ENCODE measurements at regions not wholly inside any gene's neighbourhood (a gene's known extent, or its start where the extent isn't known, plus 50 kb on each side); places are given as distances from the start of the nearest gene placed in this dataset.

DNA sequence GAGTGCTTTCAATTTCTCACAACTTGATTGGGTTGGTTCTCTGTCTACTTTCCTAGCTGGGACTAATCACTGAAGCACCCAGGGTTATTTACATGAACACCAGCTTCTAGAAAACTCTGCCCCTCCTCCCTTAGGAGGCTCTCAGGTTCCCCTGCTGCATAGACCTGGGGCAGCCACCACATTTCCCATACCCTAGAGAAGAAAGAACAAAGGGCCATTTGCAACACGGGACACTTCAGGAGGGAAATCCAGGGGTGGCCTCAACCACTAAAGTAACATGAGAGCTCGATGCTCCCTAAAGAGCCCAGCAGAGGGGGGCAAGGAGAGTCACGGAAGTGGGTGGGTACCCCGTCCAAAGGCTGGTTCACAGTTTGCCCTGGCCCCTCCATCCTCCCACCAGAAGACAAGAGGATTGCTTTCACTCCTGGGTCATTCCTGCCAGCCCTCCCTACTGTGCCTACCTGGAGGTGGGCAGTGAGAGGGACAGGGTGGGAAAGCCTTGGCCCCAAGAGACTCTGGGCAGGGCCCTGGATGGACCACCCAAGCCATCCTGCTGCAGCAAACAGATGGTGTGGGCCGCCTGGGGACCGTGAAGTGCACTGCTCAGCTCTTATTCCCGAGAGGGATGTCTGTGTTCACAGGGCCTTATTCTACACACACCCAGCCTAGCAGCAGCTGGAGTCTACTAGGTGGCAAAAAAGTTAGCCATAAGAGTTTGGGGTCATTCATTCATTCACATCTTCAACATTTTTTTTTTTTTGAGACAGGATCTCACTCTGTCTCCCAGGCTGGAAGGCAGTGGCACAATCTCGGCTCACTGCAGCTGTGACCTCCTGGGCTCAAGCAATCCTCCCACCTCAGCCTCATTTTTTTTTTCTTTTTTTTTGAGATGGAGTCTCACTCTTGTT, 392.1 kb downstream of the SOX9 start:
- DNase-seq (ENCODE audit: extremely low read depth, low read depth), result no peak

DNA sequence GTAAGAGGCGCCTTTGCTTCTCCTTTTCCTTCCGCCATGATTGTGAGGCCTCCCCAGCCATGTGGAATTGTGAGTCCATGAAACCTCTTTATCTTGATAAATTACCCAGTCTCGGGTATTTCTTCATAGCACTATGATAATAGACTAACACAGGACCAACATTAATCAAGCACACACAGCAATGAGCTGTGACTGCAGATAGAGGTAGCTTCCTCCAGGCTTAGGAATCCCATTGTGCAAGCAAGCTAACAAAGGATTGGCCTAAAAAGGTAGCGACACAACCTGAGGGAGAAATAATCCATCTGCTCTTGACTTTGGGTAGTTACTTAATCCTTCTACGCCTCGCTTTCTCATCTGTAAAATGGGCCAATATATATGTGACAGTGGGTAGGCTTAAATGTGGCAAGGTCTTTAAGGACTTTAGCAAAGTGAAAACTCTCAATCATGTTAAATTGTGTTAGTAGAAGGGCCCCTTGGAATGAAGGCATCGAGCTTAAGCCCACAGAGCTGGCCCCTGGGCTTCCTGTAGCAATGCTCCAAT, 393.6 kb downstream of the SOX9 start:
- DNase-seq (ENCODE audit: extremely low read depth, low read depth), result no peak

DNA sequence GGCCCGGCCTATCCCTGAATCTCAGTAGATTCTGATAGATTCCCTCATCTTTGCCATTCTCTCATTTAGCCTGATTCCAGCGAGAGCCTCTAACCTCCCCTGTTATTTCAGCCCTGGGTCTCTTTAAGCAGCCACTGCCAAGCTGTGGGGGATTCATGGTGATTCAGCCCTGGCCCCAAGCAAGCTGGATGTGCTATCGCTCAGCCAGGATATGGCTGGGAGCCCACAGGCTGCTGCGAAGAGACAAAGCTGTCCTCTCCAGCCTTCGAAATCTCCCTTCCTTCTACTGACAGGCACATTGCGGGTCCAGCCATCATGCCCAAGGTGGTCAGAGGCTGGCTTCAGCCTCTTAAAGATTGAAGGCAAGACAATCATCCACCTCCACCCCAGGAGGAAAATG, 394.1 kb downstream of the SOX9 start:
- no peak for DNase-seq (ENCODE audit: extremely low read depth, low read depth)

DNA sequence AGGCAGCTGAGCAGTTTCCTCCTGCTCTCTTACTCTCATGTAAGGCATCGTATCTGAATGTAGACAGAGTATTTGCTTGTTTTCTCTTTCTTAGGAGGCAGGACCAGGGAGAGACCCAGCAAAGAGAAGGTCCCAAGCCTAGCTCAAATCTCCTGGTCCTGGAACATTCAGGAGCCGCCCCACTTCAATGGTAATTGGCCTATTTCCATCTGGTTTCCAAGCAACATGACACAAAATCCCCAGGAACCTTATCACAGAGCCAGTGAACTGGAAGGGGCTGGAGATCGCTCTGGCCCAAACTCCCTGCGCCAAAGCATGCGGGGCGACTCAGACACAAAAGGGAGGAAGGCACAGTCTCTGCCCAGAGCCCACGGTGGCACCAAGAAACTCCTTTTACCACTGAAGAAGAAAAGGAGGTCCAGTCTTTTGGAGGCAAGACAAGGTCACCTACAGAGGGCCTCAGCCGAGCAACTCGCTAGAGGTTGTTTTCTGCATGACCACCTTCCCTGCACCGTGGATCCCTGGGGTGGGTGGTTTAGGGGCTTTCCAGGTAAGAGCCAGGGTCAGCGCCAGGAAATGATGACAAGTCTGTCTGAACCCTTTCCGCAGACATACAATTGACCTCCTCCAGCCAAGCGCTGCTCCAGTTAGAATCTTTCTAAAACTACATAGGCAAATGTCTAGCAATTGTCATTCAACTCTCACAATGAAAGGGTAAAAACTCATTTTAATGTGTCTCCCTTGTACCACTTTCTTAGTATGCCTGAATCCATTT, 394.7 kb downstream of the SOX9 start:
- DNase-seq (ENCODE audit: extremely low read depth, low read depth), result no peak

DNA sequence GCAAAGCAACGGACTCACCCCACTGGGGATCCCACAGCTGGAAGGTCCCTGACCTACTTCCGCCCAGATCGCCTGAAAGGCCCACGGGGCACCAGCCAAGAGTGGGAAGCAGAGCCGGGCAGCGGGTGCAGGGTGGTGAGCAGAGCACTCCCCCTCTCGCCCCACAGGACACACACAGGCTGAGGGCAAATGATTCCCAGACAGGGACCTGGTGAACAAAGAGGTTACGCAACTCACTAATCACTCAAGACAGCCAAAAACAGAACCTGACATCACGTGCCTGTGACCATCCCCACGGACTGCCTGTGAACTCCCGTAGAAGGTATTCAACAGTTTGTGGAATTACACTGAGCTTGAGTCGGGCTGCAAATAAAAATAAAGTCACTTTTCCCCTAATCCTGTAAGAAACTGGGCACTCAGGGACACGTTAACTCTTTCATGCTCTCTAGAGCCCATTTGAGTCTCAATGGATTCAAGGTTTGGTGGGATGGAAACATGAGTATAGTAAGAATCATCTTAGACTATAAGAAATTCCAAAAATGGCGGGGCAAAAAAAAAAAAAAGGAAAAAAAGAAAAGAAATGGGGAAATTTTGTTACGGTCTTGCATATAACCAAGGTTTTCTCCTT, 396.1 kb downstream of the SOX9 start:
- DNase-seq (ENCODE audit: extremely low read depth, low read depth), result no peak

DNA sequence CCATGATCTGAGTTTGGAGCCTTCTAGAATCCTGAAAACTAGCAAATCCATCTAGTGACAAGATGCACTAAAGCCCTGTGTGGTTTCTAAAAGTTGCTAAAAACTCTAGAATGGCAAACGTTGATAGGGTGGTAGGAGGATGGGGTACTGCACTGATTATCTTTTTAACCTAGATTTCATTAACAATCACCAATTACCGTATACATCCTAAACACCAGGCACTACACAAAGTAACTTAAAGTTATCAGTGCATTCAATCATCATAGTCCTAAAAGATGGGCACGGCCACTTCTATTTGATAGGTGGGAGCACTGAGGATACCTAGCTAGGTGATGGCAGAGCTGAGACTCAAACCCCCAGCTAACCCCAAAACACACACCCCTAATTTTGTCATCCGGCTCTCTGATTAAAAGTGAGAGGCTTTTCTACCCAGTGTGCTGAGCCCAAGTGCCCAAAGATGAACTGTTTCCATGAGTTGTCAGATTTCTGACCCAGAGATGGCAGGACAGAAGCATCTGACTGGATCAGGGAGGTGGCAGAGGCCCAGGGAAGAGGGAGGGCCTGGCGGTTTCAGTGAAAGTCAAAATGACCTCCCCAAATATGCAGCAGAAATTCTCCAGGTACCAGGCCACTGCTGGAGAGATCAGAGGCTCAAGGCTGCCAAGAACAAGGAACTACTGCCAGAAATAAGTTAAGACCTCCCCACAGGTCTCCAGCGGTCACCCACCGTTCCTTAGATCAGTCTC, 396.8 kb downstream of the SOX9 start:
- no peak for DNase-seq (ENCODE audit: extremely low read depth, low read depth)

DNA sequence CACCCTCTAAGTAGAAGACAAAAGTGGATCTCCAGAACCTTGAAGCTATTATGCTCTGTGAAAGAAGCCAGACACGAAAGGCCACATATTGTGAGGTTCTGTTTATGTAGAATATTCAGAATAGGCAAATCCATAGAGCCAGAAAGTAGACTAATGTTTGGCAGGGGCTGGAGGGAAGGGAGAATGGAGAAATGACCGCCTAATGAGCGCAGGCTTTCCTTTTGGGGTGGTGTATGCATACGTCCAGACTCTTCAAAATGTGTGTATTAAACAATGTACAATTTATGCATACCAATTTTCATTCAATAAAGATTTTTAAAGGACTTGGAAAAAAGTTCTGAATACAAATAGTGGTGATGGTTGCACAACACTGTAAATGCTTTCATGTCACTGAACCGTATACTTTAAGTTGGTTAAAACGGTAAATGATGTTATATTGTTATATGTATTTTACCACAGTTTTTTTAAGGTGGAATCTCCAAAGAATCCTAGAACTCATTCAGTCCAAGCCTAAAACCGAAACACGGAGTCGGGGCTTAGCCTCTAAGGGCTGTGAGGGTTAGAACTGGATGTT, 397.4 kb downstream of the SOX9 start:
- no peak for DNase-seq (ENCODE audit: extremely low read depth, low read depth)

DNA sequence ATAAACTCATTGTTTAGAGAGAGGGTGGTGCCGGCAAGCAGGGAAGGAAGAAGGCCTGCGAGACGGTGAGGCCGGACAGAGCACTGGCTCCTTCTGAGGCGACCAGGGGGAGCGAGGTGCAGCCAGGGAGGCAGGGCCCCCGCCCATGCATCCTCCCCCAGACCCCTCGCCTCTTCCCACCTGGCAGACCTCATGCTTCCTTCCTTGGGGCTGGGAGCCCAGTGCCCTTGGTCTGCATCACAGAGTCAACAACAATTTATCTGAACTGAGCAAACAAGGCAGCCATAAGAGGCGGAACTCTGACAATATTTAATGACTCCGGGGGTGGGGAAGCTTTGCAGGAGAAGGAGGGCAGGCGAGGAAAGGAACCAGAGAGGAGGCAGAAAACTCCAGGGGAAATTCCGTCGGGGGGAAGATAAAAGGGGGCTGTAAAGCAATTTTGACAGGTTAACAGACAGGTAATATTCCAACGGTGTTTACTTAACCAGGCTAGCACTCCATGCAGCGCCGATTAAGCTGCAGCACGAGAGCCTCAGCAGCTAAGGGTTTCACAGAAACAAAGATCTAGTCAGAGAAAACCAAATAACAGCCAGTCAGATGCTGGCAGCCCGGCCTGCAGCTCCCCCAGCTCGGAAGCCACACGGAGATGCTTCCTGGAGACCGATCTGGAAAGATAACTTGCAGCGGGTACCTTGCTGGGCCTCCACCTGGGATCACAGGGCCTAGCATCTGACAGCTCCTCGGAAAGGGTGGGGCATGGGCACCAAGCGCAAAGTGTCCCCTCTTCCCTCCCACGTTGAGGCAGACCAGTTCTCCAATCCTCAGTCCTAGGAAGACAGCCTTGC, 398.2 kb downstream of the SOX9 start:
- DNase-seq (ENCODE audit: extremely low read depth, low read depth), result no peak

DNA sequence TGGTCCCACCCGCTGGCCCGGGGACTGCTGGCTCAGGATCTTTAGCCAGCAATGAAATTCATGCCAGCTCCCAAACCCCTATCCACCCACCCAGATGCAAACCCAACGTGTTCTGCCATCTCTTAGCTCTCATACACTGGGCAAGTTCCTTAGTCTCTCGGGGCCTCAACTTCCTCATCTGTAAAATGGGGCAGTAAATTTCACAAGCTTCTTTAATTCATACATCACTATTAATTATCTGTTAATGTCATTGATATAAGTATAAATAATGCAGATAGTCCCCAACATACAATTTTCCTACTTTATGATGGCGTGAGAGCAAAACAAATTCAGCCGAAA, 398.7 kb downstream of the SOX9 start:
- no peak for DNase-seq (ENCODE audit: extremely low read depth, low read depth)

DNA sequence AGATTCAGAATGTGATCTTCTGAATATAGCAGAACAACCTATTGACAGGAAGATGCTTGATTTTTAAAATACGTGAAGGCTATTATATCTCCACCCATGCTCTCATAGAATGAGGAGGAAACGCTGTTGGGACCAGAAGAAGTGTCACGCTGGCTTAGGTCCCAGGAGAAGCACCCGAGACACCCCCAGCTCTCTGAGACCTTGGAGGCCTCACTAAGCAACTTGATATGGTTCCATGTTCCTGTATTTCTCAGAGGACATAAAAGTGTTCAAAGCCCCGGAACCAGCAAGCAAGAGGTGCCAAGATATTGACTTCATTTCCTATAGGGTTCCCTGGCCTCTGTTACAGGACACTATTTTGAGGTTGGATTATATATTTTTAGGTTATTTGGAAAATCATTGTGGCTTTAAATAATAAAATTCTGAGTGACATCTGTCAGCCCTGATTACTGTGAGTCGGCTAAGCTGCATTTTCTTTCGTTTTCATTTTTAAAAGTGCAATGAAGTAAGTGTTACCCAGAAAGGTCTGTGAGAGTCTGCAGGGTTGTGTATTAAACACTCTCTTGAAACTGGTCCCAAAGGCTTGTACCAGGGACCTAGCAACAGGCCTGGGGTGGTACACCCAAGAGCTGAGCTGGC, 400.0 kb downstream of the SOX9 start:
- DNase-seq (ENCODE audit: extremely low read depth, low read depth), result no peak

DNA sequence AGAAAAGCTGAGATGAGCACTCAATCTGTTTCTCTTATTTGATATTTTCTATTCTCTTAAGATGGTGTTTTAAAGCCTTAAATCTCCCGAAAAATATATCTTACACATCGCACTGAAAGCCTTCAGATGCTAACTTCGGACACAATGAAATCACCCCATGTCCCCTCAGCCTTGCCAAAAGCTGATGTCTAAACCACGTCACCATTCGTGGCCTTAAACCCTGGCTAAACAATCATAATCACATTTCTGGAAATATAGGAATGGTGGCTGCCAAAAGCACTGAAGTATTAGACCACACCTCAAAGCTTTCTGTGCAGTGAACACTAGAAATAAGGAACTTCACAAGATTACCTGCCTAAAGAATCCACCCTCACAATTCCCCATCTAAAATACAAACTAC, 402.7 kb downstream of the SOX9 start:
- DNase-seq (ENCODE audit: extremely low read depth, low read depth), result no peak

DNA sequence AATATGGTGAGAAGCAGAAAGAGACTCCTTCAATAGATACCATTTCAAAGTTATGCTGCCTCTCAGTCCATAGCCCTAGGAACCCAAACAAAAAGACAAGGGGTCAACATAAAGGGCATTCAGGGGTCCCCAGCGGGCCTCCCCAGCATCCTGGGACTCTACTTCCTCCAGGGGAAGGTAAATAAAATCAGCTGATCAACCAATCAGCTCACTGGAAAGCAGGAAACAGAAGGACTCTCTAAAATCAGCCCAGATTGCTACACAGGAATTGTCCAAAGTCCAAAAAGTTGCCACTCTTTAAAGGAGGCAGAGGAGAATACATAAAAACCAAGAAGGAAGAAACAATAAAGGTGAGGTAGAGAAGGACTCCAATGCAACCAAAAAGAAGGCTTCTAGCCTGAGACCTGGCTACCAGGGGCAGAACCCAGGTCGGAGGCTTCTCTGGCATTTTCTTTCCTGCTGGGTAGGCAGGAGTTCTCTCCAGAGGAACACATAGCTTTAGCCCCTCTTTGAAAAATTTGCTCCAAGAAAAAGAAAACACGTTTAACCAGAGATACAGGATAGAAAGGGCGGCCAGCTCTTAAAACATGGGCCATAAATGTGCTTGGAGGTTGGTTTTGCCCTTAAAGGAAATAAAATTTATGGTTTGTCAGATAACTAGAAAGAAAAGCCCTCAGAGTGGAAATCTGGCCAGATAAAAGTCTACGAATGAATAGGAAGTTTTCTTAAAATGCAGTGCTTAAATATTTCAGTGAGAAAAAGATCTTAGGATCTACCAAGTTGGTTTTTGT, 404.6 kb downstream of the SOX9 start:
- DNase-seq (ENCODE audit: extremely low read depth, low read depth), result no peak

DNA sequence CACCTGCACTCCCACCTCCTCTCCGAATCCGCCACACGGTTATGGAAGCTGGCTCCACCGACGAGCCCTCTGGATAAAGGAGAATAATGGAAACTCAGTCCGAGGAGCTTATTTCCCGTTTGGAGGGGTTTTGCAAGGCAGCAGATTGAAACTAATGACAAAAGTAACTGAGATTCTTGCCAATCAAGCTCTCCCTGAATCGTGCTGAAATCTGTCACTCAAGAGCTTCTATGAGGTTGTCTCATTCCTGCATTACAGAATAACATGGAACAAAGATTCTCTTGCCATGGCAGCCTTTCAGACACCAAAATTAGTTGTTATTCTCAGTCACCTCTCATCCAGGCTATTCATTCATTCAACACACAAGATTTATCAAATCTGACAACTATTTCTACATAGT, 405.9 kb downstream of the SOX9 start:
- no peak for DNase-seq (ENCODE audit: extremely low read depth, low read depth)

DNA sequence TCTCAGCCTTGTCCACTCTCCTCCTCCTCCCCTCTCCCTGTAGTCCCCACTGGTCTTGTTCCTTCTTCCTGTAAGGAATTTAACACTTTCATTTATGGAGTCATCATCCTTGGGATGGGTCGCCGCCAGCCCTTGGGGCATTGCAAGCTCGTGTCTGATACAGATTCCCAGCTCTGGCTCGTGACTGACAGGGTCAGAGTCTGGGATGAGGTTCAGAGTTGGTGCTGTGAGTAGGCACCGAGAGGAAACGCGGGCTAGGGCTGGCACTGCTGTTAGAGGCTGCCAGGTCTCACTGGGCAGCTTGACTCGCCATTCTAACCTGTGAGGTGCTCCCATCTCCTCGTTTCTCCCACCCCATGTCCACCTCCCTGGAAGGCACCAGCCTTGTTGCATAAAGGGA, 407.0 kb downstream of the SOX9 start:
- no peak for DNase-seq (ENCODE audit: extremely low read depth, low read depth)

DNA sequence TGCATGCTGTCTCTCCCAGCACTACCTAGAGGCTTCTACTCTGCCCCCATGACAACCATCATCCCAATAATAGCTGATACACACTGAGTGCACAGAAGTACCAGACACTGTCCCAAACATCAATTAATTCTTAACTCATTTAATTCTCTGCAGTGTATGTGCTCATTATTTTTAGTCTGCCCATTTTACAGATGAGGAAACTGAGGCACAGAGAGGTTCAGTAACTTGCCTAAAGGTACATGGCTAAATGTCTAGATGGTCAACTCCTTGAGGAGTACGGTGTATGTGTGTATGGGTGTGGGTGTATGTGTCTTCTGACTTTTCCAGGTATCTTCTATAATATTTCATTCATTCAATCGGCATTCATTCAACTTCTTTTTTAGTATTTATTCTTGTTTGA, 407.9 kb downstream of the SOX9 start:
- DNase-seq (ENCODE audit: extremely low read depth, low read depth), result no peak

DNA sequence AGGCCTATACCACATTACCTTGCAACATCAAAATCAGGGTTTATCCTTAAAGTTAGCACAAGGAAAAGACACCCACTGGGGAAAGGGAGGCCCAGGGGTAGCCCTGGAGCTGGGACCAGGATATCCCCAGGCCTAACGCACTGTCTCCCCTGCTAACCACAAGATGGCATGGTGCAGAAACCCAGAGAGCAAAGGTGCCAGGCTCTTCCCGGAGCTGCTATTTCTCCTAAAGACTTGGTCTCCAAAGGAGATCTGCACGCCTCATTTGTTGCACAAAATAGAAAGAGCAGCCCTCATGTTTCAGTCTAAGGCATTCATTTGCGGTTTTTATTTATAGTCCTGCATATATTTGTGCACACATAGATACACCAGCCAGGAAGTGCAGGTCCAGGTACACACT, 408.6 kb downstream of the SOX9 start:
- DNase-seq (ENCODE audit: extremely low read depth, low read depth), result no peak

DNA sequence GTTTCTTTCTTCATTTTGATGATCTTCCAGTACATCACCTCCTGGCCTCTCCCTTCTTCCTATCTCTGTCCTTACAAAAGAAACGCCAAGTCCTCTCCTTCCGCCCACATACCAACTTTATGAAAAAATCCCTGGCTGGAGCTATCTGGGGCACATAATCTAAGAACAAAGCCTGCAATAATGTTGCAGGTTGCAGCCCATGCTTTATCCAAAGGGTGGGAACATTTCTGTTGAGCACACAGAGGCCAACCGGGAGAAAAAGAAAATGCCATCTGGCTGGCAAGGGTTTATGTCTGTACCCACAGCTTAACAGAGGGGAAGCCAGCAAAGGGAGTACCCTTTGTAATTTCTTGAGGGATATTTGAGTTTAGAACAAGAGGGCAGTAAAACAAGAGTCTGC, 409.6 kb downstream of the SOX9 start:
- DNase-seq (ENCODE audit: extremely low read depth, low read depth), result no peak

DNA sequence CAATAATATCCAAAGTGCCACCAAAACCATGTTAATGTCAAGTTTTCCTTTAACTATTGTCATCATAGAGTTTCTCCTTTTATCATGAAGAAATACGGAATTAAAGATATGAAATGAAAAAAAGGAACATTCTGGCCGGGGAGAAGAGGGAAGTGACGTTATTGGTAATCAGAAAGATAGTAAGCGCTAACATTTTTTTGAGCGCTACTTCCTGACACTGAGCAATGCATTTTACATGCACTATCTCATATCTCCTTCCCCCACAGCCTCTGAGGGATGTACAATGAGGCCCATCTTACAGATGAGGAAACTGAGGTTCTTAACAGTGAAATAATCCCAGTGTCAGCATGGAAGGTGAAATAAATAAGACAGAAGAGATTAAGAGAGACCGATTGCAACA, 410.9 kb downstream of the SOX9 start:
- DNase-seq (ENCODE audit: extremely low read depth, low read depth), result no peak
